Activated naive CD4-positive, alpha-beta T cell treated with Interleukin-2 at 50 U/mL for 16 hours (primary cell): ENCODE measurements at regions not wholly inside any gene's neighbourhood (a gene's known extent, or its start where the extent isn't known, plus 50 kb on each side); places are given as distances from the start of the nearest gene placed in this dataset.
"Not testable (repeated sequence)": the region's sequence is repeated elsewhere in the genome, so short reads cannot be mapped to it uniquely, and the experiment has no call there.

Experiments used
- DNase-seq: peaks from one replicate; pipeline ENCODE4 v3.0.0-alpha.2; 2020

GRCh38 chr5:136615251-136616119 lies 250.1 kb upstream of the TRPC7 start:
- no peak for DNase-seq

GRCh38 chr5:136613230-136613629 lies 247.9 kb upstream of the TRPC7 start:
- no peak for DNase-seq

- no peak for DNase-seq
These were observed 240.3 kb upstream of the TRPC7 start for GRCh38 chr5:136605638-136606037.

- no peak for DNase-seq
These were observed 235.0 kb upstream of the TRPC7 start for GRCh38 chr5:136600306-136600705.

- DNase-seq: no peak
These were observed 233.6 kb upstream of the TRPC7 start for GRCh38 chr5:136598802-136599404.

- DNase-seq: no peak
These were observed 229.1 kb upstream of the TRPC7 start for GRCh38 chr5:136594416-136594815.

GRCh38 chr5:136590581-136590980 lies 225.2 kb upstream of the TRPC7 start:
- no peak for DNase-seq

GRCh38 chr5:136586196-136586595 lies 220.9 kb upstream of the TRPC7 start:
- no peak for DNase-seq

- no peak for DNase-seq
These were observed 219.1 kb upstream of the TRPC7 start for GRCh38 chr5:136584474-136584873.

- DNase-seq: no peak
These were observed 213.9 kb upstream of the TRPC7 start for GRCh38 chr5:136579238-136579637.

- not testable (repeated sequence) for DNase-seq
These were observed 204.5 kb upstream of the TRPC7 start for GRCh38 chr5:136569875-136570274.

GRCh38 chr5:136565457-136565856 lies 200.1 kb upstream of the TRPC7 start:
- DNase-seq: not testable (repeated sequence)

- DNase-seq: not testable (repeated sequence)
These were observed 199.7 kb upstream of the TRPC7 start for GRCh38 chr5:136565050-136565449.

GRCh38 chr5:136564431-136564830 lies 199.1 kb upstream of the TRPC7 start:
- not testable (repeated sequence) for DNase-seq

GRCh38 chr5:136563489-136563888 lies 198.1 kb upstream of the TRPC7 start:
- DNase-seq: no peak

GRCh38 chr5:136560126-136560525 lies 194.8 kb upstream of the TRPC7 start:
- DNase-seq: no peak

GRCh38 chr5:136559651-136560050 lies 194.3 kb upstream of the TRPC7 start:
- DNase-seq: no peak

GRCh38 chr5:136547096-136547495 lies 181.8 kb upstream of the TRPC7 start:
- DNase-seq: not testable (repeated sequence)

- DNase-seq: not testable (repeated sequence)
These were observed 181.1 kb upstream of the TRPC7 start for GRCh38 chr5:136546441-136546840.

GRCh38 chr5:136545031-136545430 lies 179.7 kb upstream of the TRPC7 start:
- DNase-seq: not testable (repeated sequence)

GRCh38 chr5:136538534-136538933 lies 173.2 kb upstream of the TRPC7 start:
- no peak for DNase-seq

- no peak for DNase-seq
These were observed 163.7 kb upstream of the TRPC7 start for GRCh38 chr5:136529081-136529480.

- no peak for DNase-seq
These were observed 163.2 kb upstream of the TRPC7 start for GRCh38 chr5:136528481-136529030.

- no peak for DNase-seq
These were observed 162.0 kb upstream of the TRPC7 start for GRCh38 chr5:136527311-136527710.
